HCT116 (cell line): ENCODE measurements at regions not wholly inside any gene's neighbourhood (a gene's known extent, or its start where the extent isn't known, plus 50 kb on each side); places are given as distances from the start of the nearest gene placed in this dataset.

Source experiments
- ATAC-seq: fragments of 200-7000 bp; cut with Tn5 transposase; 2 replicates; pipeline ENCODE4 v1.9.1; 2020; ENCODE audit warnings: mild to moderate bottlenecking, moderate library complexity
- BruUV-seq: library from RNA; stranded (reverse); fragments of 400-500 nt; replicated peaks from 2 replicates; lab custom pipeline; 2021; lab: Mats Ljungman, UMichigan
- CTCF ChIA-PET: fragments of 300-600 bp; sonication (Branson Sonifier 250); formaldehyde crosslinking; loops from one replicate; lab custom pipeline; 2021; ENCODE audit warnings: antibody characterized with exemption; lab: Charles Lee
- POLR2A ChIA-PET: fragments of 300-600, 350-600 bp; sonication (Branson Sonifier 250); formaldehyde crosslinking; loops from one replicate; lab custom pipeline; 2021; ENCODE audit warnings: antibody characterized with exemption; lab: Charles Lee
- RAD21 ChIA-PET, 2 experiments: fragments of 300-600 bp; sonication (Branson Sonifier 250); formaldehyde crosslinking; loops; one replicate each; lab custom pipeline; 2023; ENCODE audit warnings: low total read pairs in 2 of 2; ENCODE audit not compliant: uncharacterized antibody in 2 of 2, unreplicated experiment in 2 of 2, low non-redundant PET in 1 of 2; lab: Charles Lee
- DNase-seq: peaks from one replicate; pipeline ENCODE4 v3.0.0-alpha.2; 2010; ENCODE audit warnings: low read depth, low spot score
- H2AFZ ChIP-seq: fragments of 200-600 bp; shearing (Covaris generic), sonication (generic); 2 replicates; pipeline ENCODE4 v1.6.1; 2017; ENCODE audit warnings: low read depth, mixed run types, mixed read lengths, antibody characterized with exemption, low read length; ENCODE audit not compliant: poor library complexity, severe bottlenecking
- H3K27ac ChIP-seq: 2 replicates; pipeline ENCODE4 v1.5.1; 2012; ENCODE audit warnings: low read depth, low read length
- H3K27me3 ChIP-seq: fragments of 200-600 bp; sonication (generic); 2 replicates; pipeline ENCODE4 v1.6.1; 2016; ENCODE audit warnings: mixed run types, low read length, mixed read lengths; ENCODE audit not compliant: insufficient read depth
- H3K36me3 ChIP-seq, 2 experiments: fragments of 200-500 bp in 1 of 2; fragments of 200-600 bp in 1 of 2; sonication (Bioruptor generic) in 1 of 2; sonication (generic) in 1 of 2; 2 replicates each; pipeline versions ENCODE4 v1.5.1 to v1.6.1; 2014 to 2016; ENCODE audit warnings: low read length in 2 of 2, inconsistent platforms in 1 of 2, mixed read lengths in 1 of 2, mixed run types in 1 of 2; ENCODE audit not compliant: insufficient read depth in 2 of 2, control insufficient read depth in 1 of 2
- H3K4me1 ChIP-seq, 2 experiments: fragments of 200-600 bp in 1 of 2; sonication (generic) in 1 of 2; 2 replicates each; pipeline versions ENCODE4 v1.5.1 to v1.6.1; 2012 to 2017; ENCODE audit warnings: low read length in 2 of 2, inconsistent platforms in 1 of 2, mild to moderate bottlenecking in 1 of 2, mixed read lengths in 1 of 2, mixed run types in 1 of 2, moderate library complexity in 1 of 2; ENCODE audit not compliant: insufficient read depth in 2 of 2, control insufficient read depth in 1 of 2
- H3K4me2 ChIP-seq: fragments of 200-600 bp; sonication (generic); 2 replicates; pipeline ENCODE4 v1.6.1; 2017; ENCODE audit warnings: mixed run types, low read length, mixed read lengths
- H3K4me3 ChIP-seq, 2 experiments: fragments of 200-600 bp in 1 of 2; sonication (generic) in 1 of 2; replicated peaks in 1 of 2; 2 replicates each; pipeline ENCODE4 v1.5.1; 2011 to 2016; ENCODE audit warnings: low read length in 2 of 2, control low read depth in 1 of 2, low read depth in 1 of 2, mild to moderate bottlenecking in 1 of 2, mixed read lengths in 1 of 2, mixed run types in 1 of 2
- H3K79me2 ChIP-seq: fragments of 200-600 bp; sonication (generic); 2 replicates; pipeline ENCODE4 v1.6.1; 2017; ENCODE audit warnings: mild to moderate bottlenecking, mixed run types, low read length, moderate library complexity, mixed read lengths; ENCODE audit not compliant: insufficient read depth
- H3K9ac ChIP-seq: fragments of 200-600 bp; sonication (generic); 2 replicates; pipeline ENCODE4 v1.6.1; 2016; ENCODE audit warnings: low read length, mixed read lengths
- H3K9me2 ChIP-seq: fragments of 200-600 bp; sonication (generic), shearing (Covaris generic); 2 replicates; pipeline ENCODE4 v1.6.1; 2017; ENCODE audit warnings: mixed run types, mild to moderate bottlenecking, moderate library complexity; ENCODE audit not compliant: insufficient read depth
- H3K9me3 ChIP-seq, 2 experiments: fragments of 200-500 bp in 1 of 2; fragments of 200-600 bp in 1 of 2; sonication (Bioruptor generic) in 1 of 2; sonication (generic) in 1 of 2; 2 replicates each; pipeline ENCODE4 v1.6.1; 2014 to 2017; ENCODE audit warnings: low read length in 2 of 2, mixed read lengths in 2 of 2, inconsistent platforms in 1 of 2, low read depth in 1 of 2, mild to moderate bottlenecking in 1 of 2, mixed run types in 1 of 2, moderate library complexity in 1 of 2; ENCODE audit not compliant: control insufficient read depth in 1 of 2, insufficient read depth in 1 of 2
- H4K20me1 ChIP-seq: fragments of 200-600 bp; sonication (generic), shearing (Covaris generic); 2 replicates; pipeline ENCODE4 v1.6.1; 2017; ENCODE audit warnings: mixed run types, mild to moderate bottlenecking, moderate library complexity; ENCODE audit not compliant: insufficient read depth
- ATF3 ChIP-seq: IDR thresholded peaks from 2 replicates; pipeline ENCODE4 v1.6.1; 2012
- CEBPB ChIP-seq: IDR thresholded peaks from 2 replicates; pipeline ENCODE4 v1.6.1; 2012; ENCODE audit warnings: low read depth
- CTCF ChIP-seq, 3 experiments: fragments of 200-600 bp in 1 of 3; sonication (generic) in 1 of 3; IDR thresholded peaks in 2 of 3; conservative IDR thresholded peaks in 1 of 3; 2 replicates each; pipeline ENCODE4 v1.5.1; 2012 to 2017; ENCODE audit warnings: low read depth in 2 of 3, low read length in 2 of 3, antibody characterized with exemption in 1 of 3, borderline replicate concordance in 1 of 3, control low read depth in 1 of 3, mild to moderate bottlenecking in 1 of 3, mixed read lengths in 1 of 3, mixed run types in 1 of 3, moderate library complexity in 1 of 3; ENCODE audit not compliant: insufficient read depth in 1 of 3
- EGR1 ChIP-seq: IDR thresholded peaks from 2 replicates; pipeline ENCODE4 v1.6.1; 2012; ENCODE audit warnings: low read depth
- ELF1 ChIP-seq: IDR thresholded peaks from 2 replicates; pipeline ENCODE4 v1.6.1; 2012; ENCODE audit warnings: low read depth, borderline replicate concordance
- EZH2 ChIP-seq: fragments of 200-600 bp; sonication (generic); IDR thresholded peaks from 2 replicates; pipeline ENCODE4 v1.6.1; 2017; ENCODE audit warnings: antibody characterized with exemption, mixed run types
- EZH2phosphoT487 ChIP-seq: fragments of 200-600 bp; IDR thresholded peaks from 2 replicates; pipeline ENCODE4 v1.6.1; 2018; ENCODE audit warnings: antibody characterized with exemption, borderline replicate concordance
- JUND ChIP-seq: IDR thresholded peaks from 2 replicates; pipeline ENCODE4 v1.6.1; 2012
- MAX ChIP-seq: IDR thresholded peaks from 2 replicates; pipeline ENCODE4 v1.6.1; 2012
- POLR2AphosphoS5 ChIP-seq: IDR thresholded peaks from 2 replicates; pipeline ENCODE4 v1.6.1; 2011; ENCODE audit warnings: mild to moderate bottlenecking, low read depth, low read length, moderate library complexity
- REST ChIP-seq: IDR thresholded peaks from 2 replicates; pipeline ENCODE4 v1.6.1; 2012; ENCODE audit warnings: low read depth
- SIN3A ChIP-seq: IDR thresholded peaks from 2 replicates; pipeline ENCODE4 v1.6.1; 2012; ENCODE audit warnings: low read depth
- SP1 ChIP-seq: IDR thresholded peaks from 2 replicates; pipeline ENCODE4 v1.6.1; 2012; ENCODE audit warnings: low read depth
- SRF ChIP-seq: IDR thresholded peaks from 2 replicates; pipeline ENCODE4 v1.6.1; 2012; ENCODE audit warnings: low read depth
- TCF7L2 ChIP-seq: IDR thresholded peaks from 2 replicates; pipeline ENCODE4 v1.7.0; 2011; ENCODE audit warnings: borderline replicate concordance, inconsistent platforms; ENCODE audit not compliant: insufficient read depth, insufficient read length; ENCODE audit errors: extremely low read depth
- YY1 ChIP-seq: IDR thresholded peaks from 2 replicates; pipeline ENCODE4 v1.6.1; 2011; ENCODE audit warnings: low read length, low read depth, moderate library complexity, mild to moderate bottlenecking; ENCODE audit not compliant: insufficient replicate concordance; ENCODE audit errors: extremely low read depth
- ZBTB33 ChIP-seq: IDR thresholded peaks from 2 replicates; pipeline ENCODE4 v1.6.1; 2011; ENCODE audit warnings: mild to moderate bottlenecking, low read length, moderate library complexity; ENCODE audit not compliant: insufficient replicate concordance; ENCODE audit errors: extremely low read depth
- ZFX ChIP-seq: fragments of 450-650 bp; IDR thresholded peaks from 2 replicates; pipeline ENCODE4 v1.6.1; 2017
- ZNF274 ChIP-seq: fragments of 200-500 bp; sonication (Bioruptor generic); IDR thresholded peaks from 2 replicates; pipeline ENCODE4 v1.6.1; 2014; ENCODE audit warnings: mild to moderate bottlenecking, low read depth, low read length, inconsistent platforms
- intact Hi-C: fragments of 100-400 bp; cut with micrococcal nuclease; formaldehyde crosslinking; loops from 2 replicates; pipeline ENCODE4 v1.10.0; 2022

GRCh38 chr19:28130066-28130511, 1082.9 kb downstream of the UQCRFS1 start (continued):
- TF ChIP-seq CTCF (IDR thresholded peaks at IDR 0.05 in 2 of 3, conservative IDR thresholded peaks at IDR 0.05 in 1 of 3; ENCODE audit: borderline replicate concordance in 1 of 3, insufficient read depth in 1 of 3, low read depth in 2 of 3, low read length in 2 of 3) (no peak), ELF1 (no peak)

- no peak for ATAC-seq
- intact Hi-C loops: no loop called here
- POLR2A ChIA-PET: no interaction called here
- TF ChIP-seq ZBTB33 (no peak), MAX (no peak), POLR2AphosphoS5 (no peak), CEBPB (no peak), EZH2phosphoT487 (no peak), ATF3 (no peak), SIN3A (no peak), EGR1 (no peak), TCF7L2 (no peak), ZNF274 (no peak), SP1 (no peak), YY1 (no peak), ZFX (no peak), REST (no peak), SRF (no peak), ELF1 (no peak), EZH2 (no peak), JUND (no peak)
Measured at GRCh38 chr19:28128341-28128740, 1084.6 kb downstream of the UQCRFS1 start.

More at GRCh38 chr19:28128341-28128740, 1084.6 kb downstream of the UQCRFS1 start:
- H3K36me3 ChIP-seq: no peaks in the 10 kb centered on the region
- no peak overlapping the region for H3K9ac ChIP-seq
- no peaks in the 10 kb centered on the region for H3K9me2 ChIP-seq
- no peak overlapping the region for H3K27ac ChIP-seq
- no peak overlapping the region for H2AFZ ChIP-seq
- peaks cover 10 to 27% of the 10 kb centered on the region in 2 experiments; a peak in 2 of 4 replicates for H3K9me3 ChIP-seq
- no peak overlapping the region for H3K4me3 ChIP-seq
- H3K79me2 ChIP-seq: no peaks in the 10 kb centered on the region
- no peak overlapping the region for H3K4me2 ChIP-seq
- no peaks in the 10 kb centered on the region for H3K27me3 ChIP-seq
- ChIA-PET RAD21 (no interaction called here), CTCF (no interaction called here)
- no TSS peak for BruUV-seq
- no peaks in the 10 kb centered on the region for H4K20me1 ChIP-seq
- H3K4me1 ChIP-seq: no peaks in the 10 kb centered on the region
- no peak for DNase-seq
